H1 (cell line): ENCODE measurements at regions not wholly inside any gene's neighbourhood (a gene's known extent, or its start where the extent isn't known, plus 50 kb on each side); places are given as distances from the start of the nearest gene placed in this dataset.

Experiments
- CTCF ChIA-PET: fragments of 300-600 bp; sonication (Branson Sonifier 250); formaldehyde crosslinking; loops from one replicate; lab custom pipeline; 2021; ENCODE audit not compliant: partially characterized antibody; lab: Charles Lee
- POLR2A ChIA-PET: fragments of 300-600 bp; sonication (Branson Sonifier 250); formaldehyde crosslinking; loops from one replicate; lab custom pipeline; 2021; ENCODE audit warnings: inconsistent platforms; ENCODE audit not compliant: partially characterized antibody; lab: Charles Lee
- DNase-seq, 2 experiments: peaks; one replicate each; pipeline versions ENCODE4 v3.0.0 to v3.0.0-alpha.2; 2010 to 2022; ENCODE audit warnings: low spot score in 2 of 2, low read depth in 1 of 2, mixed read lengths in 1 of 2
- FAIRE-seq: peaks from 2 replicates; lab custom pipeline; 2011; peaks lifted over from hg19 to GRCh38; lab: Jason Lieb, UNC
- H2AFZ ChIP-seq: 2 replicates; pipeline ENCODE4 v1.8.1; 2012; ENCODE audit warnings: low read length, inconsistent platforms
- H2AK5ac ChIP-seq: 2 replicates; pipeline ENCODE4 v1.6.1; 2013; ENCODE audit warnings: low read depth, low read length
- H2BK120ac ChIP-seq: replicated peaks from 2 replicates; pipeline ENCODE3; 2013; ENCODE audit warnings: low read depth, low read length, inconsistent platforms
- H2BK12ac ChIP-seq: 2 replicates; pipeline ENCODE4 v1.6.1; 2013; ENCODE audit warnings: low read depth, low read length
- H2BK15ac ChIP-seq: 2 replicates; pipeline ENCODE4 v1.6.1; 2013; ENCODE audit warnings: low read length
- H2BK20ac ChIP-seq: 2 replicates; pipeline ENCODE4 v1.6.1; 2013; ENCODE audit warnings: low read length
- H2BK5ac ChIP-seq: 2 replicates; pipeline ENCODE4 v1.6.1; 2013; ENCODE audit warnings: low read depth, low read length
- H3K14ac ChIP-seq: 2 replicates; pipeline ENCODE4 v1.6.1; 2013; ENCODE audit warnings: inconsistent platforms; ENCODE audit not compliant: insufficient read length
- H3K18ac ChIP-seq: 2 replicates; pipeline ENCODE4 v1.6.1; 2013; ENCODE audit warnings: low read length; ENCODE audit errors: extremely low read depth
- H3K23ac ChIP-seq: 2 replicates; pipeline ENCODE4 v1.6.1; 2013; ENCODE audit warnings: inconsistent platforms; ENCODE audit not compliant: insufficient read length
- H3K23me2 ChIP-seq: 2 replicates; pipeline ENCODE4 v1.6.1; 2013; ENCODE audit warnings: low read depth, low read length
- H3K27ac ChIP-seq: 2 replicates; pipeline ENCODE4 v1.6.1; 2011; ENCODE audit warnings: low read depth, low read length, inconsistent platforms
- H3K27me3 ChIP-seq, 4 experiments: replicated peaks in 1 of 4; 1 replicate in 1 of 4; 2 replicates in 3 of 4; pipeline versions ENCODE4 v1.6.1 to v1.8.1; 2011 to 2013; ENCODE audit warnings: low read length in 3 of 4, mild to moderate bottlenecking in 3 of 4, inconsistent platforms in 2 of 4, mixed read lengths in 2 of 4, moderate library complexity in 1 of 4; ENCODE audit not compliant: control insufficient read depth in 3 of 4, insufficient read depth in 3 of 4; ENCODE audit errors: extremely low read depth in 1 of 4
- H3K36me3 ChIP-seq, 4 experiments: 2 replicates each; pipeline versions ENCODE4 v1.6.1 to v1.8.1; 2011 to 2013; ENCODE audit warnings: mild to moderate bottlenecking in 4 of 4, low read length in 3 of 4, moderate library complexity in 2 of 4, control low read depth in 1 of 4, inconsistent platforms in 1 of 4; ENCODE audit not compliant: insufficient read depth in 4 of 4, control insufficient read depth in 2 of 4
- H3K4ac ChIP-seq: replicated peaks from 2 replicates; pipeline ENCODE3; 2013; ENCODE audit warnings: low read length, low read depth, mixed read lengths, inconsistent platforms; ENCODE audit not compliant: insufficient read length
- H3K4me1 ChIP-seq, 4 experiments: replicated peaks in 1 of 4; 1 replicate in 1 of 4; 2 replicates in 3 of 4; pipeline versions ENCODE4 v1.6.1 to v1.8.1; 2011 to 2013; ENCODE audit warnings: low read length in 3 of 4, inconsistent platforms in 2 of 4, mixed read lengths in 1 of 4; ENCODE audit not compliant: insufficient read depth in 4 of 4, control insufficient read depth in 3 of 4
- H3K4me2 ChIP-seq, 2 experiments: 2 replicates each; pipeline versions ENCODE4 v1.6.1 to v1.8.1; 2011 to 2013; ENCODE audit warnings: low read depth in 2 of 2, low read length in 2 of 2, control low read depth in 1 of 2, inconsistent platforms in 1 of 2, mild to moderate bottlenecking in 1 of 2; ENCODE audit not compliant: insufficient read depth in 1 of 2
- H3K4me3 ChIP-seq, 4 experiments: fragments of 200-600, 300-600 bp in 1 of 4; sonication (generic), shearing (Covaris generic), sonication (Bioruptor Twin) in 1 of 4; 2 replicates each; pipeline versions ENCODE4 v1.5.1 to v1.8.1; 2011 to 2016; ENCODE audit warnings: low read length in 4 of 4, low read depth in 3 of 4, control low read depth in 2 of 4, inconsistent platforms in 2 of 4, mild to moderate bottlenecking in 2 of 4, mixed read lengths in 1 of 4, moderate library complexity in 1 of 4; ENCODE audit not compliant: insufficient read depth in 2 of 4; ENCODE audit errors: extremely low read depth in 1 of 4
- H3K56ac ChIP-seq: replicated peaks from 2 replicates; pipeline ENCODE3; 2013; ENCODE audit warnings: low read depth, mild to moderate bottlenecking, mixed read lengths, low read length, inconsistent platforms; ENCODE audit not compliant: insufficient read length
- H3K79me1 ChIP-seq: 2 replicates; pipeline ENCODE4 v1.6.1; 2013; ENCODE audit warnings: low read depth, low read length, control low read depth
- H3K79me2 ChIP-seq, 2 experiments: 2 replicates each; pipeline versions ENCODE4 v1.6.1 to v1.8.1; 2012 to 2013; ENCODE audit warnings: low read length in 2 of 2, mild to moderate bottlenecking in 2 of 2, inconsistent platforms in 1 of 2; ENCODE audit not compliant: insufficient read depth in 2 of 2, control insufficient read depth in 1 of 2
- H3K9ac ChIP-seq, 4 experiments: replicated peaks in 1 of 4; 1 replicate in 1 of 4; 2 replicates in 3 of 4; pipeline versions ENCODE4 v1.6.1 to v1.8.1; 2011 to 2013; ENCODE audit warnings: low read depth in 3 of 4, low read length in 3 of 4, control low read depth in 2 of 4, mild to moderate bottlenecking in 2 of 4, moderate library complexity in 2 of 4, inconsistent platforms in 1 of 4; ENCODE audit errors: extremely low read depth in 1 of 4
- H3K9me3 ChIP-seq, 2 experiments: 2 replicates each; pipeline versions ENCODE4 v1.6.1 to v1.8.1; 2012 to 2013; ENCODE audit warnings: mild to moderate bottlenecking in 2 of 2, moderate library complexity in 2 of 2, control low read depth in 1 of 2, inconsistent platforms in 1 of 2, low read depth in 1 of 2, low read length in 1 of 2, mixed read lengths in 1 of 2; ENCODE audit not compliant: insufficient read depth in 2 of 2
- H4K20me1 ChIP-seq, 2 experiments: replicated peaks in 1 of 2; 2 replicates each; pipeline versions ENCODE3 to v1.8.1; 2011 to 2013; ENCODE audit warnings: inconsistent platforms in 2 of 2, low read length in 2 of 2, mild to moderate bottlenecking in 1 of 2; ENCODE audit not compliant: insufficient read depth in 2 of 2, control insufficient read depth in 1 of 2
- H4K5ac ChIP-seq: 2 replicates; pipeline ENCODE4 v1.6.1; 2013; ENCODE audit warnings: low read length, low read depth, mixed read lengths, inconsistent platforms; ENCODE audit not compliant: insufficient read length
- H4K8ac ChIP-seq: 2 replicates; pipeline ENCODE4 v1.8.0; 2013; ENCODE audit warnings: mild to moderate bottlenecking, moderate library complexity, low read length, inconsistent platforms; ENCODE audit not compliant: insufficient read depth; ENCODE audit errors: extremely low read depth
- H4K91ac ChIP-seq: replicated peaks from 2 replicates; pipeline ENCODE3; 2013; ENCODE audit warnings: low read length, mixed read lengths, inconsistent platforms; ENCODE audit not compliant: insufficient read length
- CHD1 ChIP-seq: IDR thresholded peaks from 2 replicates; pipeline ENCODE4 v1.6.1; 2012; ENCODE audit warnings: low read depth, low read length, improper control_type of control experiment
- NRF1 ChIP-seq: IDR thresholded peaks from 2 replicates; pipeline ENCODE4 v1.6.1; 2011; ENCODE audit warnings: mild to moderate bottlenecking, low read depth, low read length, improper control_type of control experiment
- POLR2AphosphoS5 ChIP-seq: IDR thresholded peaks from 2 replicates; pipeline ENCODE4 v1.6.1; 2011; ENCODE audit warnings: low read depth, low read length
- RXRA ChIP-seq: IDR thresholded peaks from 2 replicates; pipeline ENCODE4 v1.6.1; 2011; ENCODE audit warnings: low read depth, mild to moderate bottlenecking, low read length, moderate library complexity; ENCODE audit not compliant: insufficient read depth
- SIRT6 ChIP-seq: IDR thresholded peaks from one replicate; pipeline ENCODE4 v1.7.1; 2012; ENCODE audit warnings: low read length, inconsistent platforms
- SRF ChIP-seq: IDR thresholded peaks from 2 replicates; pipeline ENCODE4 v1.6.1; 2011; ENCODE audit warnings: mild to moderate bottlenecking, low read depth, low read length, moderate library complexity
- WGBS, 2 experiments: shearing (Covaris generic) in 1 of 2; methylation state at CpG; one replicate each; pipeline versions ENCODE4 v1.1.6 to v1.1.7; 2013 to 2015; ENCODE audit warnings: low lambda C conversion rate in 2 of 2, mixed read lengths in 2 of 2, inconsistent platforms in 1 of 2, low coverage in 1 of 2, missing lambda C conversion rate in 1 of 2; ENCODE audit not compliant: insufficient replicate concordance in 2 of 2, insufficient coverage in 1 of 2, insufficient read length in 1 of 2; ENCODE audit errors: extremely low coverage in 1 of 2, missing lambda C conversion rate in 1 of 2; 5-methylcytosine and 5-hydroxymethylcytosine counted together

DNA sequence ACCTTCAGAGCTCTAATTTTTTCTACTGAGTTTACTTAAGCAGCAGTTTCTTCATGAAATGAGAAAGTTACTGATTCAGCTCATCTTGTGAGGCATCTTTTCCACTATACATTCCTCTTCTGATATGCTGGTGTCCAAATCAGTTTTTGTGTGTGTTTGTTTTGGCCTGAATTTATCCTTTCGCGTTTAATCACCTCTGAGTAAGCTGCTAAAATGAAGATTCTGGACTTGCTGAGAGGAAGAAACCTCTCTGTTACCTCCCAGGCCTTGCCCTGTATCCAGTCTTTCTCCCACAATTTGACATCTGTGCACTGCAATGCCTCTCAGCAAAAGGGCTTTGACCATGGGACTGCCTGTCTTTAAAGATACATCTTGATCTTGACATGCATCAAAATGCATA is 536.2 kb upstream of the NRSN1 start:
- DNase-seq (no peak), FAIRE-seq (no peak)
- Histone ChIP-seq H2AK5ac (no peak overlapping the region), H4K8ac (no peak overlapping the region), H2BK12ac (no peak overlapping the region), H4K20me1 (no peaks in the 10 kb centered on the region), H3K9ac (no peak overlapping the region), H3K79me2 (no peaks in the 10 kb centered on the region), H4K5ac (no peak overlapping the region), H3K4ac (no peak overlapping the region), H3K14ac (no peak overlapping the region), H2AFZ (no peak overlapping the region), H2BK15ac (no peak overlapping the region), H3K36me3 (no peaks in the 10 kb centered on the region), H3K27ac (no peak overlapping the region), H2BK120ac (no peak overlapping the region), H3K4me2 (no peak overlapping the region), H3K56ac (no peak overlapping the region), H3K4me1 (no peaks in the 10 kb centered on the region), H3K23ac (no peak overlapping the region), H4K91ac (no peak overlapping the region), H2BK20ac (no peak overlapping the region), H3K18ac (no peak overlapping the region), H3K23me2 (no peaks in the 10 kb centered on the region), H3K9me3 (no peaks in the 10 kb centered on the region), H3K79me1 (no peaks in the 10 kb centered on the region), H3K27me3 (no peaks in the 10 kb centered on the region), H3K4me3 (no peak overlapping the region), H2BK5ac (no peak overlapping the region)
- 100% methylated on average over 2 of the region's 2 CpGs; no CpG with 5 or more reads in 1 of the 2 experiments for WGBS, 2 experiments
- CTCF ChIA-PET, result no interaction called here
- POLR2A ChIA-PET, result no interaction called here
- TF ChIP-seq POLR2AphosphoS5, result no peak
- no peak for TF ChIP-seq RXRA
- TF ChIP-seq SRF, result no peak
- no peak for TF ChIP-seq SIRT6
- TF ChIP-seq NRF1, result no peak
- TF ChIP-seq CHD1, result no peak
